Pancreas (tissue), 10 donors: ENCODE measurements at regions not wholly inside any gene's neighbourhood (a gene's known extent, or its start where the extent isn't known, plus 50 kb on each side); places are given as distances from the start of the nearest gene placed in this dataset.

Experiments
- ATAC-seq, 4 donors: fragments of 200-7000 bp; cut with Tn5 transposase; one replicate each; pipeline versions ENCODE4 v1.8.0 to v1.9.1; 2020; ENCODE audit warnings: mild to moderate bottlenecking in 4 of 4, moderate library complexity in 4 of 4
- DNase-seq, 6 donors: peaks; one replicate each; pipeline ENCODE4 v3.0.0-alpha.2; 2020
- FAIRE-seq: peaks from 2 replicates; lab custom pipeline; 2012; peaks lifted over from hg19 to GRCh38; lab: Jason Lieb, UNC
- H3K27ac ChIP-seq, 4 donors: fragments of 200-600 bp; sonication (generic); 1 replicate in 3 of 4; 2 replicates in 1 of 4; pipeline versions ENCODE4 v1.5.0 to v1.8.0; 2020
- H3K27me3 ChIP-seq, 4 donors: fragments of 200-600 bp; one replicate each; pipeline ENCODE4 v1.8.0; 2021
- H3K36me3 ChIP-seq, 3 donors: fragments of 200-600 bp; sonication (generic) in 1 of 3; one replicate each; pipeline versions ENCODE4 v1.5.0 to v1.8.0; 2020 to 2021
- H3K4me1 ChIP-seq, 3 donors: fragments of 200-600 bp; one replicate each; pipeline ENCODE4 v1.8.0; 2021
- H3K4me3 ChIP-seq, 4 donors: fragments of 200-600 bp; sonication (generic) in 2 of 4; one replicate each; pipeline versions ENCODE4 v1.5.0 to v1.8.0; 2020 to 2021
- H3K9me3 ChIP-seq, 4 donors: fragments of 200-600 bp; one replicate each; pipeline ENCODE4 v1.8.0; 2021
- WGBS, 2 donors: extraction: QIAGEN DNeasy Blood & Tissue Kit; methylation state at CpG; one replicate each; pipeline ENCODE4 v1.1.7; 2013; 5-methylcytosine and 5-hydroxymethylcytosine counted together
- intact Hi-C, 3 donors: fragments of 100-400 bp; cut with DNase I; formaldehyde crosslinking; loops; one replicate each; pipeline versions ENCODE4 v1.11.1 to v1.14.2; 2022
- TF ChIP-seq, protein P1 (sequence below), 4 donors: fragments of 200-600 bp; sonication (generic) in 3 of 4; IDR thresholded peaks; one replicate each; pipeline versions ENCODE4 v1.5.0 to v1.8.0; 2021; ENCODE audit warnings: antibody characterized with exemption in 4 of 4
- donor health status: healthy with polysubstance abuse.
- donor health status: DM: no; HTN: no; CAD: no; lungs with moderate emphysema.
- donor health status: DM: no; HTN: no; CAD: no.
- donor health status: control.
- donor health status: control.
- donor health status: Bipolar disorder and iron deficiency.
- donor health status: DM: yes; HTN: yes; CAD: no.
- donor health status: DM: no; HTN: no; CAD: no.
- donor health status: DM: no; HTN: no; CAD: no.
- donor health status: DM: yes; HTN: yes; CAD: no.

- FAIRE-seq (no peak), ATAC-seq (no peak), DNase-seq (no peak)
- Histone ChIP-seq H3K36me3 (no peaks in the 10 kb centered on the region), H3K9me3 (no peaks in the 10 kb centered on the region), H3K27ac (no peak overlapping the region), H3K27me3 (no peaks in the 10 kb centered on the region), H3K4me1 (no peaks in the 10 kb centered on the region), H3K4me3 (no peak overlapping the region)
- intact Hi-C loops: no loop called here
- WGBS, 2 donors: 58 to 62% methylated on average over 3 of the region's 3 CpGs
- TF ChIP-seq, protein P1, sequence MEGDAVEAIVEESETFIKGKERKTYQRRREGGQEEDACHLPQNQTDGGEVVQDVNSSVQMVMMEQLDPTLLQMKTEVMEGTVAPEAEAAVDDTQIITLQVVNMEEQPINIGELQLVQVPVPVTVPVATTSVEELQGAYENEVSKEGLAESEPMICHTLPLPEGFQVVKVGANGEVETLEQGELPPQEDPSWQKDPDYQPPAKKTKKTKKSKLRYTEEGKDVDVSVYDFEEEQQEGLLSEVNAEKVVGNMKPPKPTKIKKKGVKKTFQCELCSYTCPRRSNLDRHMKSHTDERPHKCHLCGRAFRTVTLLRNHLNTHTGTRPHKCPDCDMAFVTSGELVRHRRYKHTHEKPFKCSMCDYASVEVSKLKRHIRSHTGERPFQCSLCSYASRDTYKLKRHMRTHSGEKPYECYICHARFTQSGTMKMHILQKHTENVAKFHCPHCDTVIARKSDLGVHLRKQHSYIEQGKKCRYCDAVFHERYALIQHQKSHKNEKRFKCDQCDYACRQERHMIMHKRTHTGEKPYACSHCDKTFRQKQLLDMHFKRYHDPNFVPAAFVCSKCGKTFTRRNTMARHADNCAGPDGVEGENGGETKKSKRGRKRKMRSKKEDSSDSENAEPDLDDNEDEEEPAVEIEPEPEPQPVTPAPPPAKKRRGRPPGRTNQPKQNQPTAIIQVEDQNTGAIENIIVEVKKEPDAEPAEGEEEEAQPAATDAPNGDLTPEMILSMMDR (IDR thresholded peaks at IDR 0.05): no peak
These were observed 107.0 kb upstream of the HMCN1 start for GRCh38 chr1:185627171-185627570.

GRCh38 chr1:185626344-185626743, 107.8 kb upstream of the HMCN1 start:
- no peak overlapping the region for H3K4me3 ChIP-seq
- 86 to 89% methylated on average over 3 of the region's 3 CpGs for WGBS, 2 donors
- H3K4me1 ChIP-seq: no peaks in the 10 kb centered on the region
- no peaks in the 10 kb centered on the region for H3K36me3 ChIP-seq
- intact Hi-C loops: no loop called here
- H3K27me3 ChIP-seq: no peaks in the 10 kb centered on the region
- FAIRE-seq (no peak), DNase-seq (no peak), ATAC-seq (no peak)
- TF ChIP-seq, protein P1 (IDR thresholded peaks at IDR 0.05): no peak
- H3K9me3 ChIP-seq: no peaks in the 10 kb centered on the region
- no peak overlapping the region for H3K27ac ChIP-seq

GRCh38 chr1:185610954-185611353, 123.2 kb upstream of the HMCN1 start:
- Histone ChIP-seq H3K4me3 (no peak overlapping the region), H3K9me3 (no peaks in the 10 kb centered on the region), H3K27me3 (no peaks in the 10 kb centered on the region), H3K4me1 (no peaks in the 10 kb centered on the region), H3K27ac (no peak overlapping the region), H3K36me3 (no peaks in the 10 kb centered on the region)
- DNase-seq (no peak), ATAC-seq (no peak), FAIRE-seq (no peak)
- TF ChIP-seq, protein P1 (IDR thresholded peaks at IDR 0.05): no peak
- intact Hi-C loops: no loop called here

- DNase-seq: no peak
- WGBS, 2 donors: 80 to 84% methylated on average over 5 of the region's 5 CpGs
- TF ChIP-seq, protein P1 (IDR thresholded peaks at IDR 0.05): no peak
- H3K27ac ChIP-seq: no peak overlapping the region
- no peaks in the 10 kb centered on the region for H3K4me1 ChIP-seq
- intact Hi-C loops: no loop called here
- no peaks in the 10 kb centered on the region for H3K27me3 ChIP-seq
- H3K4me3 ChIP-seq: no peak overlapping the region
- FAIRE-seq: no peak
- ATAC-seq: no peak
- no peaks in the 10 kb centered on the region for H3K9me3 ChIP-seq
- H3K36me3 ChIP-seq: no peaks in the 10 kb centered on the region
These were observed 126.0 kb upstream of the HMCN1 start for GRCh38 chr1:185608177-185608576.

- ATAC-seq: no peak
- no peak for DNase-seq
- H3K4me1 ChIP-seq: no peaks in the 10 kb centered on the region
- WGBS, 2 donors: 98% methylated on average over 4 of the region's 4 CpGs
- intact Hi-C loops: no loop called here
- no peaks in the 10 kb centered on the region for H3K27me3 ChIP-seq
- no peak overlapping the region for H3K27ac ChIP-seq
- TF ChIP-seq, protein P1 (IDR thresholded peaks at IDR 0.05): no peak
- no peak for FAIRE-seq
- H3K4me3 ChIP-seq: no peak overlapping the region
- H3K36me3 ChIP-seq: no peaks in the 10 kb centered on the region
- no peaks in the 10 kb centered on the region for H3K9me3 ChIP-seq
These were observed 131.0 kb upstream of the HMCN1 start for GRCh38 chr1:185603158-185603557.
